Loucy (cell line): ENCODE measurements at regions not wholly inside any gene's neighbourhood (a gene's known extent, or its start where the extent isn't known, plus 50 kb on each side); places are given as distances from the start of the nearest gene placed in this dataset.

Source experiments
- H2AFZ ChIP-seq: fragments of 200-600 bp; sonication (generic); 2 replicates; pipeline ENCODE4 v1.6.0; 2016; ENCODE audit warnings: antibody characterized with exemption, mild to moderate bottlenecking, low read length, moderate library complexity
- H3F3A ChIP-seq: fragments of 200-600 bp; 2 replicates; pipeline ENCODE4 v1.6.0; 2016; ENCODE audit warnings: antibody characterized with exemption, low read depth, mild to moderate bottlenecking
- H3K27me3 ChIP-seq: fragments of 200-600 bp; sonication (generic); 2 replicates; pipeline ENCODE4 v1.6.1; 2014; ENCODE audit warnings: low read length, mild to moderate bottlenecking; ENCODE audit not compliant: insufficient read depth, poor library complexity, severe bottlenecking
- H3K36me3 ChIP-seq: fragments of 200-600 bp; sonication (generic); 2 replicates; pipeline ENCODE4 v1.6.1; 2016; ENCODE audit warnings: low read length; ENCODE audit not compliant: insufficient read depth
- H3K4me1 ChIP-seq: fragments of 200-600 bp; sonication (generic); 2 replicates; pipeline ENCODE4 v1.5.1; 2014; ENCODE audit warnings: low read length, mild to moderate bottlenecking; ENCODE audit not compliant: insufficient read depth, poor library complexity, severe bottlenecking
- H3K4me2 ChIP-seq: fragments of 200-600 bp; sonication (generic); 2 replicates; pipeline ENCODE4 v1.6.0; 2014; ENCODE audit warnings: antibody characterized with exemption, low read length, low read depth, mild to moderate bottlenecking; ENCODE audit not compliant: poor library complexity, severe bottlenecking
- H3K4me3 ChIP-seq: fragments of 200-600 bp; sonication (generic); 2 replicates; pipeline ENCODE4 v1.5.1; 2014; ENCODE audit warnings: low read length, mild to moderate bottlenecking, mixed read lengths; ENCODE audit not compliant: poor library complexity, severe bottlenecking
- H3K79me2 ChIP-seq: fragments of 200-600 bp; sonication (generic); 2 replicates; pipeline ENCODE4 v1.6.1; 2014; ENCODE audit warnings: low read length; ENCODE audit not compliant: insufficient read depth
- H3K9ac ChIP-seq: fragments of 200-600 bp; sonication (generic); 2 replicates; pipeline ENCODE4 v1.6.0; 2014; ENCODE audit warnings: mild to moderate bottlenecking, low read depth, low read length, moderate library complexity; ENCODE audit not compliant: poor library complexity, severe bottlenecking
- H3K9me2 ChIP-seq: fragments of 200-600 bp; sonication (generic); replicated peaks from 2 replicates; pipeline ENCODE4 v1.6.1; 2016; ENCODE audit warnings: low read depth, low read length, mixed read lengths
- H3K9me3 ChIP-seq: fragments of 200-600 bp; sonication (generic); 2 replicates; pipeline ENCODE4 v1.6.1; 2014; ENCODE audit warnings: mild to moderate bottlenecking, antibody characterized with exemption, low read length, low read depth; ENCODE audit not compliant: insufficient read depth
- H4K20me1 ChIP-seq: fragments of 200-600 bp; sonication (generic); 2 replicates; pipeline ENCODE4 v1.6.0; 2014; ENCODE audit warnings: antibody characterized with exemption, low read length, mild to moderate bottlenecking; ENCODE audit not compliant: insufficient read depth, poor library complexity, severe bottlenecking
- CTCF ChIP-seq: fragments of 200-600 bp; sonication (generic); conservative IDR thresholded peaks from 2 replicates; pipeline ENCODE4 v1.5.1; 2014; ENCODE audit warnings: mild to moderate bottlenecking, antibody characterized with exemption, low read length
- EZH2phosphoT487 ChIP-seq: fragments of 200-600 bp; IDR thresholded peaks from 2 replicates; pipeline ENCODE4 v1.6.1; 2018; ENCODE audit warnings: antibody characterized with exemption, mild to moderate bottlenecking, moderate library complexity, borderline replicate concordance

- Histone ChIP-seq H3K9me3 (no peaks in the 10 kb centered on the region), H3K4me3 (no peak overlapping the region), H4K20me1 (no peaks in the 10 kb centered on the region), H3K27me3 (no peaks in the 10 kb centered on the region), H3K79me2 (no peaks in the 10 kb centered on the region), H3K36me3 (no peaks in the 10 kb centered on the region), H3F3A (no peaks in the 10 kb centered on the region), H3K4me1 (no peaks in the 10 kb centered on the region), H3K4me2 (no peak overlapping the region), H3K9ac (no peak overlapping the region), H2AFZ (no peak overlapping the region), H3K9me2 (no peaks in the 10 kb centered on the region)
- TF ChIP-seq EZH2phosphoT487 (no peak), CTCF (no peak)
Measured at GRCh38 chr12:3437986-3438385, 53.0 kb upstream of the PRMT8 start.

GRCh38 chr12:3438401-3438800 lies 52.6 kb upstream of the PRMT8 start:
- no peaks in the 10 kb centered on the region for H3K9me3 ChIP-seq
- H3K4me3 ChIP-seq: no peak overlapping the region

More at GRCh38 chr12:3438401-3438800, 52.6 kb upstream of the PRMT8 start:
- Histone ChIP-seq H3K4me1 (no peaks in the 10 kb centered on the region), H3K9me2 (no peaks in the 10 kb centered on the region), H3K79me2 (no peaks in the 10 kb centered on the region), H3K27me3 (no peaks in the 10 kb centered on the region), H4K20me1 (no peaks in the 10 kb centered on the region), H3K4me2 (no peak overlapping the region), H3F3A (no peaks in the 10 kb centered on the region), H3K36me3 (no peaks in the 10 kb centered on the region), H2AFZ (no peak overlapping the region), H3K9ac (no peak overlapping the region)
- TF ChIP-seq CTCF (no peak), EZH2phosphoT487 (no peak)
